HEK293 (cell line): ENCODE measurements at regions not wholly inside any gene's neighbourhood (a gene's known extent, or its start where the extent isn't known, plus 50 kb on each side); places are given as distances from the start of the nearest gene placed in this dataset.

Source experiments
- CTCF ChIA-PET: fragments of 350-600 bp; formaldehyde crosslinking; extraction: SDS; loops from one replicate; lab custom pipeline; 2021; ENCODE audit warnings: antibody characterized with exemption; lab: Yijun Ruan, JAX
- POLR2A ChIA-PET: fragments of 300-600 bp; formaldehyde crosslinking; extraction: SDS; loops from one replicate; lab custom pipeline; 2020; ENCODE audit warnings: antibody characterized with exemption, inconsistent platforms; lab: Yijun Ruan, JAX
- H3K27ac ChIP-seq: fragments of 200-500 bp; sonication (Bioruptor generic); 2 replicates; pipeline ENCODE4 v1.5.1; 2014; ENCODE audit warnings: low read depth, low read length, control low read depth, inconsistent platforms; ENCODE audit errors: extremely low read depth
- H3K36me3 ChIP-seq, 2 experiments: fragments of 200-500 bp in 1 of 2; sonication (Bioruptor generic) in 1 of 2; 1 replicate in 1 of 2; 2 replicates in 1 of 2; pipeline ENCODE4 v1.5.1; 2014 to 2017; ENCODE audit warnings: inconsistent platforms in 2 of 2, low read length in 2 of 2; ENCODE audit not compliant: control insufficient read depth in 2 of 2, insufficient read depth in 1 of 2
- H3K4me1 ChIP-seq: fragments of 200-500 bp; sonication (Bioruptor generic); 2 replicates; pipeline ENCODE4 v1.5.1; 2014; ENCODE audit warnings: mild to moderate bottlenecking, low read length, inconsistent platforms; ENCODE audit not compliant: control insufficient read depth, insufficient read depth
- H3K4me3 ChIP-seq: 2 replicates; pipeline ENCODE4 v1.5.1; 2011; ENCODE audit warnings: low read depth, mild to moderate bottlenecking, control low read depth, low read length, moderate library complexity
- H3K9me3 ChIP-seq: fragments of 200-500 bp; sonication (Bioruptor generic); 2 replicates; pipeline ENCODE4 v1.5.1; 2014; ENCODE audit warnings: low read depth, low read length, inconsistent platforms; ENCODE audit not compliant: control insufficient read depth, insufficient read depth
- BCL11A ChIP-seq: fragments of 450-650 bp; formaldehyde crosslinking; IDR thresholded peaks from 2 replicates; pipeline ENCODE4 v1.5.1; 2016; ENCODE audit warnings: low read depth, missing biosample characterization, missing genetic modification characterization
- EGR2 ChIP-seq: fragments of 450-650 bp; formaldehyde crosslinking; IDR thresholded peaks from 2 replicates; pipeline ENCODE4 v1.5.1; 2016; ENCODE audit warnings: low read depth, missing biosample characterization, missing genetic modification characterization
- HOXA7 ChIP-seq: sonication (generic); formaldehyde crosslinking; IDR thresholded peaks from 2 replicates; pipeline ENCODE4 v1.8.1; 2022; ENCODE audit warnings: missing genetic modification reagents, borderline replicate concordance
- KLF17 ChIP-seq: fragments of 450-650 bp; formaldehyde crosslinking; IDR thresholded peaks from 2 replicates; pipeline ENCODE4 v1.5.1; 2016; ENCODE audit warnings: missing biosample characterization, missing genetic modification characterization
- PRDM6 ChIP-seq: fragments of 450-650 bp; formaldehyde crosslinking; IDR thresholded peaks from 2 replicates; pipeline ENCODE4 v1.5.1; 2017; ENCODE audit warnings: missing biosample characterization, missing genetic modification characterization
- SALL2 ChIP-seq: fragments of 450-650 bp; formaldehyde crosslinking; IDR thresholded peaks from 2 replicates; pipeline ENCODE4 v1.5.0; 2017; ENCODE audit warnings: missing biosample characterization, mild to moderate bottlenecking, missing genetic modification characterization, borderline replicate concordance
- SCRT2 ChIP-seq: fragments of 450-650 bp; formaldehyde crosslinking; IDR thresholded peaks from 2 replicates; pipeline ENCODE4 v1.5.1; 2016; ENCODE audit warnings: missing biosample characterization, missing genetic modification characterization
- SP7 ChIP-seq: fragments of 450-650 bp; formaldehyde crosslinking; IDR thresholded peaks from 2 replicates; pipeline ENCODE4 v1.5.1; 2016; ENCODE audit warnings: missing biosample characterization, missing genetic modification characterization
- ZBTB10 ChIP-seq: fragments of 450-650 bp; formaldehyde crosslinking; IDR thresholded peaks from 2 replicates; pipeline ENCODE4 v1.5.1; 2016; ENCODE audit warnings: missing biosample characterization, missing genetic modification characterization
- ZFHX2 ChIP-seq: fragments of 450-650 bp; formaldehyde crosslinking; conservative IDR thresholded peaks from 2 replicates; pipeline ENCODE4 v1.5.1; 2016; ENCODE audit warnings: missing biosample characterization, missing genetic modification characterization
- ZFP37 ChIP-seq: fragments of 450-650 bp; formaldehyde crosslinking; IDR thresholded peaks from 2 replicates; pipeline ENCODE4 v1.5.1; 2016; ENCODE audit warnings: missing biosample characterization, missing genetic modification characterization
- ZNF169 ChIP-seq: fragments of 450-650 bp; formaldehyde crosslinking; IDR thresholded peaks from 2 replicates; pipeline ENCODE4 v1.5.1; 2016; ENCODE audit warnings: missing biosample characterization, missing genetic modification characterization
- ZNF274 ChIP-seq, 2 experiments: fragments of 200-500 bp in 1 of 2; fragments of 450-650 bp in 1 of 2; sonication (Bioruptor generic) in 1 of 2; formaldehyde crosslinking in 1 of 2; IDR thresholded peaks; 2 replicates each; pipeline versions ENCODE4 v1.5.1 to v1.6.1; 2014 to 2016; ENCODE audit warnings: borderline replicate concordance in 1 of 2, inconsistent platforms in 1 of 2, low read length in 1 of 2, missing biosample characterization in 1 of 2, missing genetic modification characterization in 1 of 2
- ZNF302 ChIP-seq: fragments of 450-650 bp; formaldehyde crosslinking; IDR thresholded peaks from 2 replicates; pipeline ENCODE4 v1.5.1; 2016; ENCODE audit warnings: missing biosample characterization, missing genetic modification characterization, low read depth
- ZNF311 ChIP-seq: fragments of 450-650 bp; formaldehyde crosslinking; IDR thresholded peaks from 2 replicates; pipeline ENCODE4 v1.5.1; 2017; ENCODE audit warnings: missing biosample characterization, missing genetic modification characterization, borderline replicate concordance
- ZNF324 ChIP-seq: fragments of 450-650 bp; formaldehyde crosslinking; IDR thresholded peaks from 2 replicates; pipeline ENCODE4 v1.5.1; 2016; ENCODE audit warnings: missing biosample characterization, missing genetic modification characterization
- ZNF350 ChIP-seq: fragments of 450-650 bp; formaldehyde crosslinking; IDR thresholded peaks from 2 replicates; pipeline ENCODE4 v1.5.0; 2017; ENCODE audit warnings: missing biosample characterization, mild to moderate bottlenecking, missing genetic modification characterization
- ZNF391 ChIP-seq: fragments of 450-650 bp; formaldehyde crosslinking; IDR thresholded peaks from 2 replicates; pipeline ENCODE4 v1.5.1; 2016; ENCODE audit warnings: low read depth, missing biosample characterization, missing genetic modification characterization, borderline replicate concordance
- ZNF398 ChIP-seq: fragments of 450-650 bp; formaldehyde crosslinking; IDR thresholded peaks from 2 replicates; pipeline ENCODE4 v1.5.1; 2017; ENCODE audit warnings: missing biosample characterization, missing genetic modification characterization
- ZNF510 ChIP-seq: fragments of 450-650 bp; formaldehyde crosslinking; IDR thresholded peaks from 2 replicates; pipeline ENCODE4 v1.5.1; 2018; ENCODE audit warnings: mild to moderate bottlenecking, missing genetic modification characterization, missing biosample characterization; ENCODE audit not compliant: insufficient replicate concordance
- ZNF544 ChIP-seq: fragments of 450-650 bp; formaldehyde crosslinking; IDR thresholded peaks from 2 replicates; pipeline ENCODE4 v1.5.0; 2017; ENCODE audit warnings: missing biosample characterization, missing genetic modification characterization
- ZNF560 ChIP-seq: fragments of 450-650 bp; formaldehyde crosslinking; IDR thresholded peaks from 2 replicates; pipeline ENCODE4 v1.5.1; 2017; ENCODE audit warnings: missing biosample characterization, missing genetic modification characterization, borderline replicate concordance
- ZNF561 ChIP-seq: fragments of 450-650 bp; IDR thresholded peaks from 2 replicates; pipeline ENCODE4 v1.5.1; 2018; ENCODE audit warnings: missing biosample characterization, missing genetic modification characterization, borderline replicate concordance
- ZNF623 ChIP-seq: fragments of 450-650 bp; formaldehyde crosslinking; IDR thresholded peaks from 2 replicates; pipeline ENCODE4 v1.5.1; 2016; ENCODE audit warnings: missing biosample characterization, missing genetic modification characterization
- ZNF660 ChIP-seq: fragments of 450-650 bp; IDR thresholded peaks from 2 replicates; pipeline ENCODE4 v1.5.1; 2018; ENCODE audit warnings: missing biosample characterization, mild to moderate bottlenecking, missing genetic modification characterization
- ZNF670 ChIP-seq: fragments of 450-650 bp; formaldehyde crosslinking; IDR thresholded peaks from 2 replicates; pipeline ENCODE4 v1.5.1; 2016; ENCODE audit warnings: missing biosample characterization, missing genetic modification characterization, low read depth
- ZNF677 ChIP-seq: fragments of 450-650 bp; IDR thresholded peaks from 2 replicates; pipeline ENCODE4 v1.5.0; 2018; ENCODE audit warnings: missing biosample characterization, mild to moderate bottlenecking, missing genetic modification characterization, moderate library complexity
- ZNF768 ChIP-seq: fragments of 450-650 bp; formaldehyde crosslinking; IDR thresholded peaks from 2 replicates; pipeline ENCODE4 v1.5.1; 2018; ENCODE audit warnings: missing biosample characterization, mild to moderate bottlenecking, missing genetic modification characterization

GRCh38 chr10:130424418-130424817, 288.2 kb downstream of the GLRX3 start:
- CTCF ChIA-PET: no interaction called here
- Histone ChIP-seq H3K4me1 (no peaks in the 10 kb centered on the region), H3K36me3 (no peaks in the 10 kb centered on the region)
- POLR2A ChIA-PET: no interaction called here
- no peak for TF ChIP-seq ZNF510 (tag by site-specific recombination)
- no peak for TF ChIP-seq ZBTB10 (tag by site-specific recombination)
- TF ChIP-seq ZNF274 (IDR thresholded peaks at IDR 0.05; ENCODE audit: low read length): no peak
- no peak for TF ChIP-seq ZNF274 (tag by site-specific recombination; IDR thresholded peaks at IDR 0.05; ENCODE audit: borderline replicate concordance)
- no peak for TF ChIP-seq ZNF544 (tag by site-specific recombination)
- TF ChIP-seq ZNF560 (tag by site-specific recombination): no peak
- no peak for TF ChIP-seq BCL11A (tag by site-specific recombination)
- no peak for TF ChIP-seq EGR2
- TF ChIP-seq ZNF311: no peak
- TF ChIP-seq ZNF169 (tag by site-specific recombination): no peak
- TF ChIP-seq PRDM6 (tag by site-specific recombination): no peak
- TF ChIP-seq, all 188 proteins: peak for 0
- Histone ChIP-seq H3K4me3 (no peak overlapping the region), H3K9me3 (no peaks in the 10 kb centered on the region), H3K27ac (no peak overlapping the region)

GRCh38 chr10:130425169-130425568, 289.0 kb downstream of the GLRX3 start:
- Histone ChIP-seq H3K4me1 (no peaks in the 10 kb centered on the region), H3K36me3 (no peaks in the 10 kb centered on the region), H3K27ac (no peak overlapping the region), H3K9me3 (no peaks in the 10 kb centered on the region), H3K4me3 (no peak overlapping the region)
- POLR2A ChIA-PET: no interaction called here
- CTCF ChIA-PET: interaction anchor here (0.7 kb wide), 1 partner anchor 1361 kb away, joined by 3 read pairs; no protein-coding TSS in a partner anchor
- TF ChIP-seq ZNF398 (tag by site-specific recombination) (no peak), SALL2 (tag by site-specific recombination) (no peak), ZFP37 (no peak), ZNF677 (tag by site-specific recombination) (no peak), SP7 (no peak), ZNF670 (no peak), ZFHX2 (no peak), ZNF768 (tag by site-specific recombination) (no peak), ZNF302 (tag by site-specific recombination) (no peak), HOXA7 (CRISPR knock-in tag) (no peak), SCRT2 (no peak), ZNF391 (tag by site-specific recombination) (no peak), ZNF324 (tag by site-specific recombination) (no peak), ZNF350 (no peak), ZNF660 (tag by site-specific recombination) (no peak), KLF17 (tag by site-specific recombination) (no peak), ZNF561 (tag by site-specific recombination) (no peak), ZNF623 (tag by site-specific recombination) (no peak)
